MCF 10A (cell line): ENCODE measurements at regions not wholly inside any gene's neighbourhood (a gene's known extent, or its start where the extent isn't known, plus 50 kb on each side); places are given as distances from the start of the nearest gene placed in this dataset.

ENCODE experiments used
- BruUV-seq: library from RNA; stranded (reverse); fragments of 400-500 nt; replicated peaks from 2 replicates; lab custom pipeline; 2021; lab: Mats Ljungman, UMichigan
- CTCF ChIA-PET: fragments of 300-600 bp; sonication (Branson Sonifier 250); formaldehyde crosslinking; extraction: SDS; loops from one replicate; lab custom pipeline; 2021; ENCODE audit warnings: antibody characterized with exemption, inconsistent platforms; lab: Yijun Ruan, JAX
- POLR2A ChIA-PET: fragments of 300-600, 350-650 bp; sonication (Branson Sonifier 250); formaldehyde crosslinking; extraction: SDS; loops from one replicate; lab custom pipeline; 2020; ENCODE audit warnings: antibody characterized with exemption, inconsistent platforms; lab: Yijun Ruan, JAX
- DNase-seq: peaks from one replicate; pipeline ENCODE4 v3.0.0-alpha.2; 2018; ENCODE audit not compliant: unreplicated experiment
- H3K27ac Mint-ChIP-seq: one replicate; pipeline ENCODE4 v1.8.0; 2022; ENCODE audit warnings: mild to moderate bottlenecking, low read depth, mixed read lengths; ENCODE audit not compliant: unreplicated experiment
- H3K27me3 Mint-ChIP-seq: one replicate; pipeline ENCODE4 v1.8.0; 2022; ENCODE audit warnings: mixed read lengths; ENCODE audit not compliant: insufficient read depth, unreplicated experiment
- H3K36me3 Mint-ChIP-seq: one replicate; pipeline ENCODE4 v1.8.0; 2022; ENCODE audit warnings: mild to moderate bottlenecking, moderate library complexity, mixed read lengths; ENCODE audit not compliant: insufficient read depth, unreplicated experiment
- H3K4me1 Mint-ChIP-seq: one replicate; pipeline ENCODE4 v1.8.0; 2022; ENCODE audit warnings: mixed read lengths; ENCODE audit not compliant: insufficient read depth, unreplicated experiment
- H3K4me3 Mint-ChIP-seq: one replicate; pipeline ENCODE4 v1.8.0; 2022; ENCODE audit warnings: mild to moderate bottlenecking, moderate library complexity, mixed read lengths; ENCODE audit not compliant: unreplicated experiment
- H3K9me3 Mint-ChIP-seq: one replicate; pipeline ENCODE4 v1.8.0; 2022; ENCODE audit warnings: mixed read lengths; ENCODE audit not compliant: unreplicated experiment
- intact Hi-C: fragments of 100-400 bp; cut with micrococcal nuclease; formaldehyde crosslinking; loops from 2 replicates; pipeline ENCODE4 v1.14.1; 2022
- TF ChIP-seq, protein P1 (sequence below): fragments of 200-600 bp; IDR thresholded peaks from one replicate; pipeline ENCODE4 v1.8.0; 2022; ENCODE audit warnings: antibody characterized with exemption, mild to moderate bottlenecking; ENCODE audit not compliant: unreplicated experiment

DNA sequence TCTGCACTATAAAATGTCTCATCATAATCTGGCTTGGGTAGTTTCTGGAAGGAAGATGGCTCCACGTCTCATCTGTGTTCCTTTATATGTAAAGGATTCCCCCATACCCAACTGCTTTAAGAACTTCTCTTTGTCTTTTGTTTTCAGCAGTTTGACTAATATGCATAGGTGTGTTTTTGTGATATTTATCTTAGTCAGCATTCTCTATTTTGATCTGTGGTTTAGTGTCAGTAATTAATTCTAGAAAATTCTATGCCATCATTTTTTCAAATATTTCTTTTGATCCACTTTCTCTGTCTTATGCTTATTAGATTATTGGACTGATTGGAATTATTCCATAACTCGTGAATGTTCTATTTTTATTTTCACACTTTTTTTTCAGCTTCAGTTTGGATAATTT lies 286.3 kb upstream of the THRB start:
- Mint-ChIP-seq H3K4me3 (no peak overlapping the region), H3K36me3 (no peaks in the 10 kb centered on the region), H3K4me1 (no peaks in the 10 kb centered on the region), H3K27me3 (no peaks in the 10 kb centered on the region), H3K27ac (no peak overlapping the region), H3K9me3 (peaks cover 8% of the 10 kb centered on the region)
- ChIA-PET CTCF (interaction anchor here (1.6 kb wide), 1 partner anchor 812 kb away, joined by 4 read pairs; no protein-coding TSS in a partner anchor), POLR2A (no interaction called here)
- no peak for DNase-seq
- BruUV-seq = no TSS peak
- intact Hi-C loops = no loop called here
- TF ChIP-seq, protein P1, sequence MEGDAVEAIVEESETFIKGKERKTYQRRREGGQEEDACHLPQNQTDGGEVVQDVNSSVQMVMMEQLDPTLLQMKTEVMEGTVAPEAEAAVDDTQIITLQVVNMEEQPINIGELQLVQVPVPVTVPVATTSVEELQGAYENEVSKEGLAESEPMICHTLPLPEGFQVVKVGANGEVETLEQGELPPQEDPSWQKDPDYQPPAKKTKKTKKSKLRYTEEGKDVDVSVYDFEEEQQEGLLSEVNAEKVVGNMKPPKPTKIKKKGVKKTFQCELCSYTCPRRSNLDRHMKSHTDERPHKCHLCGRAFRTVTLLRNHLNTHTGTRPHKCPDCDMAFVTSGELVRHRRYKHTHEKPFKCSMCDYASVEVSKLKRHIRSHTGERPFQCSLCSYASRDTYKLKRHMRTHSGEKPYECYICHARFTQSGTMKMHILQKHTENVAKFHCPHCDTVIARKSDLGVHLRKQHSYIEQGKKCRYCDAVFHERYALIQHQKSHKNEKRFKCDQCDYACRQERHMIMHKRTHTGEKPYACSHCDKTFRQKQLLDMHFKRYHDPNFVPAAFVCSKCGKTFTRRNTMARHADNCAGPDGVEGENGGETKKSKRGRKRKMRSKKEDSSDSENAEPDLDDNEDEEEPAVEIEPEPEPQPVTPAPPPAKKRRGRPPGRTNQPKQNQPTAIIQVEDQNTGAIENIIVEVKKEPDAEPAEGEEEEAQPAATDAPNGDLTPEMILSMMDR = no peak

DNA sequence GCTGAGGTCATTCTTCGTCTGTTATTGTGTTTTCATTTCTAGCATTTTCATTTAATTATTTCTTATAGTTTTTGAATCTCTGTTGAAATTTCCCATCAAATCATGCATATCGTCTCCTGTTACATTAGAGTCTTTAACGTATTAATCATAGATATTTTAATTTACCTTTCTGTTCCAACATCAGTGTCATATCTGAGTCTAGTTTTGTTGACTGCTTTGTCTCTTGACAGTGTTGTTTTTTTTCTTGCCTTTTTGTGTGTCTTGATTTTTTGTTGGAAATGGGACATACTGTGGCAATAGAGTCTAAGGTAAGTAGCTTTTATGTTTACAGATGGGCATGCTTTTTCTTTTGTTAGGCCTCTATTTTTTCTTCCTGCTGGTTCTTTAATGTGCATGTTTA lies 286.8 kb upstream of the THRB start:
- peaks cover 8% of the 10 kb centered on the region for H3K9me3 Mint-ChIP-seq
- no peak overlapping the region for H3K4me3 Mint-ChIP-seq
- H3K27ac Mint-ChIP-seq = no peak overlapping the region
- TF ChIP-seq, protein P1 = no peak
- no peaks in the 10 kb centered on the region for H3K4me1 Mint-ChIP-seq
- ChIA-PET POLR2A (interaction anchor here (1.6 kb wide), 1 partner anchor 11 kb away, joined by 3 read pairs; no protein-coding TSS in a partner anchor), CTCF (interaction anchor here (1.6 kb wide), 1 partner anchor 812 kb away, joined by 4 read pairs; no protein-coding TSS in a partner anchor)
- BruUV-seq = no TSS peak
- no peak for DNase-seq
- intact Hi-C loops = no loop called here
- H3K27me3 Mint-ChIP-seq = no peaks in the 10 kb centered on the region
- H3K36me3 Mint-ChIP-seq = no peaks in the 10 kb centered on the region

DNA sequence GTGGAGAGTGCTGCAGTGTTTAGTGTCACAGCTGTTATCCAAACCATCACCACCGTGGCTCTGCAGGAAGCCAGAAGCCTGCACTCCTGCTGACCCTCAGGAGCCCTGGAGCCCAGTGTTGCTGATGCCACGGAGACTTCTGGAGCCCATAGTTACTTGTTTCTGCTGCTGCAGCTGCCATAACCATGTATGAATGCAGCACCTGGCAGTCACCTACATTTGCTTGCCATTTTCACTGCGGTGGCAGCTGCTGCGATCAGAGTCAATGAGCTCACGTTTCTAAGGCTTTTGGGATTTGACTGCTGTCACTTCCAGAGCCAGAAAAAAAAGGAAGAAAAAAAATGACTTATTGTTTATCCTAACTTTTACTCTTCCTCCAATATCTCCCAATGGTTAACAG lies 299.2 kb upstream of the THRB start:
- no TSS peak for BruUV-seq
- ChIA-PET POLR2A (no interaction called here), CTCF (no interaction called here)
- H3K4me3 Mint-ChIP-seq = no peak overlapping the region
- DNase-seq = no peak
- intact Hi-C loops = no loop called here
- no peaks in the 10 kb centered on the region for H3K4me1 Mint-ChIP-seq
- TF ChIP-seq, protein P1 = no peak
- H3K27me3 Mint-ChIP-seq = peaks cover 14% of the 10 kb centered on the region
- no peaks in the 10 kb centered on the region for H3K36me3 Mint-ChIP-seq
- H3K27ac Mint-ChIP-seq = no peak overlapping the region
- H3K9me3 Mint-ChIP-seq = no peaks in the 10 kb centered on the region

DNA sequence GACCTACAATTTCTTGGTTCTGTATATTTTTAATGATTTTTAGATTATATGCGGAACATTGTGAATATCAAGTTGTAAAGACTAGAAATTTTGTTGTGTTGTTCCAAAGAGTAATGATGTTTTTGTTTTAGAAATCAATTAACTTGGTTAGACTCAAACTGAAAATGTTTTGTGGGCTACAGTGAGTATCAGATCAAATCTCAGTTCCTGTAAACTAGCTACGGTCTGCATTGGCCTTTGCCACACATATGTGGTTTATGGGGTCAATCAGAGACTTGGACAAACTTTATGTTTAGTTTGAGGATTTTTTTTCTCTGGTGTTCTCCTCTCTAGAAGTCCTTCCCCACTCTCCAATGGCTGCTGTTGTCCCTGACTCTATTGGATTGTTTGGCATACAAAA lies 308.0 kb upstream of the THRB start:
- BruUV-seq = no TSS peak
- H3K27ac Mint-ChIP-seq = no peak overlapping the region
- DNase-seq = no peak
- CTCF ChIA-PET = no interaction called here
- TF ChIP-seq, protein P1 = no peak
- H3K36me3 Mint-ChIP-seq = no peaks in the 10 kb centered on the region
- peaks cover 4% of the 10 kb centered on the region for H3K9me3 Mint-ChIP-seq
- intact Hi-C loops = no loop called here
- no peak overlapping the region for H3K4me3 Mint-ChIP-seq
- POLR2A ChIA-PET = no interaction called here
- H3K4me1 Mint-ChIP-seq = no peaks in the 10 kb centered on the region
- H3K27me3 Mint-ChIP-seq = no peaks in the 10 kb centered on the region
